Testis (tissue), 2 donors: ENCODE measurements at regions not wholly inside any gene's neighbourhood (a gene's known extent, or its start where the extent isn't known, plus 50 kb on each side); places are given as distances from the start of the nearest gene placed in this dataset.
"Not testable (repeated sequence)": the region's sequence is repeated elsewhere in the genome, so short reads cannot be mapped to it uniquely, and the experiment has no call there.

Experiments used
- DNase-seq: peaks from one replicate; pipeline ENCODE4 v3.0.0-alpha.2; 2019
- H3K27ac ChIP-seq, 2 donors: fragments of 200-600 bp; sonication (generic); one replicate each; pipeline ENCODE4 v1.5.1; 2019
- H3K27me3 ChIP-seq: fragments of 200-600 bp; sonication (generic); one replicate; pipeline ENCODE4 v1.5.1; 2019
- H3K36me3 ChIP-seq: fragments of 200-600 bp; sonication (generic); one replicate; pipeline ENCODE4 v1.5.1; 2017; ENCODE audit warnings: low read depth; ENCODE audit errors: missing control alignments
- H3K4me1 ChIP-seq: fragments of 200-600 bp; sonication (generic); one replicate; pipeline ENCODE4 v1.5.1; 2019
- H3K4me3 ChIP-seq, 2 donors: fragments of 200-600 bp; sonication (generic); one replicate each; pipeline ENCODE4 v1.5.1; 2017 to 2019
- H3K9me3 ChIP-seq: fragments of 200-600 bp; sonication (generic); one replicate; pipeline ENCODE4 v1.5.1; 2017
- POLR2A ChIP-seq: fragments of 450-650 bp; IDR thresholded peaks from one replicate; pipeline ENCODE4 v1.6.1; 2017; ENCODE audit warnings: antibody characterized with exemption, mild to moderate bottlenecking, moderate library complexity
- WGBS, 2 donors: methylation state at CpG; one replicate each; pipeline ENCODE4 v1.1.5; 2018; 5-methylcytosine and 5-hydroxymethylcytosine counted together
- intact Hi-C: fragments of 100-400 bp; cut with DNase I; formaldehyde crosslinking; loops from one replicate; pipeline ENCODE4 v1.15.1; 2023; ENCODE audit warnings: low total_unique reads
- TF ChIP-seq, protein P1 (sequence below), 3 experiments: fragments of 450-650 bp in 2 of 3; fragments of 200-600 bp in 1 of 3; sonication (generic) in 1 of 3; IDR thresholded peaks; one replicate each; pipeline ENCODE4 v1.5.1; 2016 to 2019; ENCODE audit warnings: antibody characterized with exemption in 3 of 3, mild to moderate bottlenecking in 2 of 3, moderate library complexity in 1 of 3

GRCh38 chr1:8122160-8122476, 96.0 kb upstream of the ERRFI1 start:
- H3K9me3 ChIP-seq = no peaks in the 10 kb centered on the region
- H3K4me3 ChIP-seq = no peak overlapping the region
- peaks cover 19% of the 10 kb centered on the region for H3K4me1 ChIP-seq
- 85% methylated on average over 3 of the region's 3 CpGs for WGBS, 2 donors
- intact Hi-C loops = no loop called here
- peak overlapping the region in 1 of 2 donors; percentile 90 for H3K27ac ChIP-seq
- TF ChIP-seq, protein P1, sequence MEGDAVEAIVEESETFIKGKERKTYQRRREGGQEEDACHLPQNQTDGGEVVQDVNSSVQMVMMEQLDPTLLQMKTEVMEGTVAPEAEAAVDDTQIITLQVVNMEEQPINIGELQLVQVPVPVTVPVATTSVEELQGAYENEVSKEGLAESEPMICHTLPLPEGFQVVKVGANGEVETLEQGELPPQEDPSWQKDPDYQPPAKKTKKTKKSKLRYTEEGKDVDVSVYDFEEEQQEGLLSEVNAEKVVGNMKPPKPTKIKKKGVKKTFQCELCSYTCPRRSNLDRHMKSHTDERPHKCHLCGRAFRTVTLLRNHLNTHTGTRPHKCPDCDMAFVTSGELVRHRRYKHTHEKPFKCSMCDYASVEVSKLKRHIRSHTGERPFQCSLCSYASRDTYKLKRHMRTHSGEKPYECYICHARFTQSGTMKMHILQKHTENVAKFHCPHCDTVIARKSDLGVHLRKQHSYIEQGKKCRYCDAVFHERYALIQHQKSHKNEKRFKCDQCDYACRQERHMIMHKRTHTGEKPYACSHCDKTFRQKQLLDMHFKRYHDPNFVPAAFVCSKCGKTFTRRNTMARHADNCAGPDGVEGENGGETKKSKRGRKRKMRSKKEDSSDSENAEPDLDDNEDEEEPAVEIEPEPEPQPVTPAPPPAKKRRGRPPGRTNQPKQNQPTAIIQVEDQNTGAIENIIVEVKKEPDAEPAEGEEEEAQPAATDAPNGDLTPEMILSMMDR (IDR thresholded peaks at IDR 0.05) = no peak
- TF ChIP-seq POLR2A = no peak
- no peaks in the 10 kb centered on the region for H3K36me3 ChIP-seq
- DNase-seq = no peak
- H3K27me3 ChIP-seq = no peaks in the 10 kb centered on the region

- H3K4me3 ChIP-seq = no peak overlapping the region
- intact Hi-C loops = no loop called here
Observed at GRCh38 chr1:8121261-8122159, 95.4 kb upstream of the ERRFI1 start.

GRCh38 chr1:8120693-8121260, 94.7 kb upstream of the ERRFI1 start:
- Histone ChIP-seq H3K4me3 (no peak overlapping the region), H3K27me3 (no peaks in the 10 kb centered on the region), H3K27ac (peak overlapping the region; percentile 53 to 90), H3K36me3 (no peaks in the 10 kb centered on the region), H3K9me3 (no peaks in the 10 kb centered on the region), H3K4me1 (peaks cover 25% of the 10 kb centered on the region)
- intact Hi-C loops = no loop called here
- DNase-seq = no peak
- TF ChIP-seq, protein P1 (IDR thresholded peaks at IDR 0.05) = no peak
- TF ChIP-seq POLR2A = no peak
- 14 to 22% methylated on average over 10 of the region's 10 CpGs for WGBS, 2 donors

More at GRCh38 chr1:8121261-8122159, 95.4 kb upstream of the ERRFI1 start:
- Histone ChIP-seq H3K27me3 (no peaks in the 10 kb centered on the region), H3K9me3 (no peaks in the 10 kb centered on the region), H3K36me3 (no peaks in the 10 kb centered on the region), H3K4me1 (peaks cover 20% of the 10 kb centered on the region), H3K27ac (peak overlapping the region; percentile 53 to 90)
- 48 to 60% methylated on average over 13 to 18 of the region's 18 CpGs for WGBS, 2 donors
- DNase-seq = peak; percentile 71
- TF ChIP-seq POLR2A = no peak
- TF ChIP-seq, protein P1 (IDR thresholded peaks at IDR 0.05) = no peak

DNA sequence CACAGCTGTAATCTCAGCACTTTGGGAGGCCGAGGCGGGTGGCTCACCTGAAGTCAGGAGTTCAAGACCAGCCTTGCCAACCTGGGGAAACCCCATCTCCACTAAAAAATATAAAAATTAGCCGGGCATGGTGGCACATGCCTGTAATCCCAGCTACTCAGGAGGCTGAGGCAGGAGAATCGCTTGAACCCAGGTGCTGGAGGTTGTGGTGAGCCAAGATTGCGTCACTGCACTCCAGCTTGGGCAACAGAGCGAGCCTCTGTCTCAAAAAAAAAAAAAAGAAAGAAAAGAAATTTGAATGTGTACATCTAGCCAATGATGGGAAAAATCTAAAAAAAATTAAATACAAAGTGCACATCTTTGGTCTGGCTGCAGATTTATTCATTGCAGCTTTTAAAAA, 92.6 kb upstream of the ERRFI1 start:
- H3K4me3 ChIP-seq, H3K36me3 ChIP-seq, H3K27ac ChIP-seq, H3K27me3 ChIP-seq, DNase-seq, intact Hi-C loops, H3K9me3 ChIP-seq: not testable (repeated sequence)
- H3K4me1 ChIP-seq = peaks cover 25% of the 10 kb centered on the region
- 93 to 94% methylated on average over 6 of the region's 6 CpGs for WGBS, 2 donors

DNA sequence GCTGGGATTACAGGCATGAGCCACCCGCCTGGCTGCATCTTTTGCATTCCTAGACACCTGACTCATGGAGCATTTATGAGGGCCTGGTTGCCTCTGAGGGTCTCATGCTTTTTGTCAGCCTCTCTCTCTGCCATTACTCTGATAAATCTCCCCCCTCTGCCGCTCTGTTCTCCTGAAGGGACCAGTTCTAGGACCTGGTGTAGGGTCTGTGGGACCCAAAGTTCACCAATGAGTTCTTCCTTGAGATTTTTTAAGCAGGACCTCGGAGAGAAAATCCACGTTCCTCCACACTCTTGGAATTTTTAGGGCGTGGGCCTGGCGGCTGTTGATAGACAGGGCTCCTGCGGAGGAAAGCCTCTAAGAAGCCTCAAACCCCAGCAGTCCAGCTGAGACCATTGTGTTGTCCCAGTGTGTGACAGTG, 91.9 kb upstream of the ERRFI1 start:
- no peak overlapping the region for H3K4me3 ChIP-seq
- H3K27ac ChIP-seq = peak overlapping the region in 1 of 2 donors; percentile 53
- TF ChIP-seq, protein P1 (IDR thresholded peaks at IDR 0.05) = no peak
- TF ChIP-seq POLR2A = no peak
- peaks cover 25% of the 10 kb centered on the region for H3K4me1 ChIP-seq
- no peak for DNase-seq
- intact Hi-C loops = no loop called here
- no peaks in the 10 kb centered on the region for H3K27me3 ChIP-seq
- H3K9me3 ChIP-seq = no peaks in the 10 kb centered on the region
- H3K36me3 ChIP-seq = no peaks in the 10 kb centered on the region
- 91 to 94% methylated on average over 7 of the region's 7 CpGs for WGBS, 2 donors
